Activated CD4-positive, CD25-positive, alpha-beta regulatory T cell treated with anti-CD3 and anti-CD28 coated beads, Interleukin-2, amount 50 U/mL, for 24 hours (primary cell): ENCODE measurements at regions not wholly inside any gene's neighbourhood (a gene's known extent, or its start where the extent isn't known, plus 50 kb on each side); places are given as distances from the start of the nearest gene placed in this dataset.

Source experiments
- ATAC-seq, 2 donors: fragments of 150-1000 bp; cut with Tn5 transposase; one replicate each; pipeline ENCODE4 v1.10.0; 2021; ENCODE audit warnings: mild to moderate bottlenecking in 1 of 2, moderate library complexity in 1 of 2

DNA sequence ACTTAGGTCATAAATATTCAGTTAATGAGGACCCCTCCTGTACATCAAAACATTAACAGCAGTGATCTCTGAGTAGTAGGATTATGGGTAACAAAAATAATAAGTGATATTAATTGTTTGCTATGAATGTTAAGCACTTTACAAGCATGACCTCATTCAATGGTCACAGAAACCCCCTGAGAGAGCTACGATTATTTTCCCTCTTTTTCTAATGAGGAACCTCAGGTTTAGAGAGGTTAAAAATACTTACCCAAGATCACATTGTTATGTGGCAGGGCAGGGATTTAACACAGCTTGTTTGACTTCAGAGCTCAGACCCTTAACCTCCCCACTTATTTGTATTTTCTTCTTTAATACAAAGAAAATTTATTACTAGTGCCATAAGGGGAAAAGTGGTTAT is 228.2 kb downstream of the TBL1XR1 start:
- ATAC-seq = no peak

DNA sequence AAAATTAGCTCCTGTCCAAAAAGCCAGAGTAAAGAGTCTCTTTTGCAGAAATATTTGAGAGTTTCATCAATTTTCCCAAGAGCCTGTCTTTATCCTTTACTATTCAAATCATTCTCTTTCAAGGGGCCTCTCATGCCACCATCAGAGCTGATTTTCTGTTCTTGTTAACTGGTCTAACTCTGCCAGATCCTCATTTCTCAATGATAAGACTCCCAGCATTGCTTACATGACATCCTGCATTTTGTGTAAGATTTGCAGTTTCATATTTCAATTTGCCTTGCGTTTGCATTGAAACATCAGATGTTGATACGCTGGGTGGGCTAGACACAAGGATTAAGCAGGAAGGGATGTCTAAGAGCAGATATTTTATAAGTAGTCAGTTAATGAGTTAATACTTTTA is 228.7 kb downstream of the TBL1XR1 start:
- ATAC-seq = no peak

DNA sequence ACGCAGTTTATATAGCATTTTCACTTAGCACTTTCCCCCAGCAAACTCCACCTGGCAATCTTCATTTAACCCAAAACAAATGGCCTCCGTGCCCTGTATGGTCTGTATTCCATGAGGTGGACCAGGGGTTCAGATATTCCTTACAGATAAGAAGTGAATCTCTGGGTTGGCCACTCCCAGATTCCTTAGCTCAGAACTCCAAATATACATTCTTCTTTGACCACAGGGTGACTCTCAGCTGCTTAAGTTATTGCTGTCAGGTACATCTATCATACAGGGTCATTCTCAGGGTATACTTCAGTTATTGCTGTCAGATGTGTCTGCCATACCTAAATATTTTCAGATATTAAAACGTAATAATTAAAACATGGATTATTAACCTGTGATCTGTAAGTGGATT is 229.8 kb downstream of the TBL1XR1 start:
- no peak for ATAC-seq

DNA sequence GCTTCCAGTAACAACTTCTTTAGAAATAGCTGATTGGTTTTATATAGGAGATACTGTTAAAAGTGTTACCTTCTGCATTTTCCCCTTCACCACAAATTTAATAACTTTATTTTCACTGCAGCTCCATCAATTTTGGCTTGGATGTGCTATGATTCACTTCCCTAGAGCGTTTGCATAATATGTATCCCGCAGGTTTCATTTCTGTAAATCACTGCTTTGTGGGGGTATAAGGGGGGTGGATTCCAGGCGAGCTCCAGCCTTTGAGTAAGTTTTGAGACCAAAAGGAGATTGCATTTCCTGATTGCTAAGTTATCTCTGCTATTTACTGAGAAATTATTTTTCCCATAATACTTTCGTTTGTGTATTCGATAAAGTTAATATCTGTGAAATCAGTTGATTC is 232.6 kb downstream of the TBL1XR1 start:
- no peak for ATAC-seq

DNA sequence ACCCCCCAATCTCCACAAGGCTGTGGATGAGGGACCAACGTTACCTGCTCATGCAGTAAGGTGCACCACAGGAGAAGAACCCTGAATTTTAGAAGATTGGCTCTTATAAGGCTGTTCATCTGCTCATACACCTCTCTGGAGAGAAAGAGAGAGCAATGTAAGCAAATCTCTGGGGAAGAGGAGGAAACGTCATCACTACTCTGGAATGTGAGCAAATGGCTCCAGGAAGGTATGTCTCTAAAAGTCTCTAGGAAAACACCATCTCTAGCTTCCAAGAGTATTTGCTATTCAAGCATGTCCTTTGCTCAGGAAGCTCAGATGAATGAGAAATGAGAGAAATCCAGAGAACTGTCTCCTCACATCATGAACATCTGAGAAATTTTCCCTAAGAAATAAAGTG is 235.4 kb downstream of the TBL1XR1 start:
- no peak for ATAC-seq

DNA sequence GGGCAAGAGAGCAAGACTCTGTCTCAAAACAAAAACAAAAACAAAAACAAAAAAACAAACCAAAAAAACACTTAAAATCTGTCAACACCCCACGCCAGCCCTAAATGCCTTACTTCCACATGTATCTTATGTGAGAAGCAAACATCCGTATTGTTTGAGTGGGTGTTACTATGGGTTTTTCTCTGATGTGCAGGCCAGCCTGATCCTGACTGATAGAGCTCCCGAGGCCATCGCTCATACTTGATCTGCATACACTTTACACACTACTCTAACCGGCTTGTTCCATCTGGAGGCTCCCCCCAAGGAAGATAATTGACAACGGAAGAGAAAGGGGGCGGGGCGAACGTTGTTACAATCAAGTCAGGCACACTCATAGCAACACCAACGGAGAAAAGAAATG is 237.4 kb downstream of the TBL1XR1 start:
- no peak for ATAC-seq

DNA sequence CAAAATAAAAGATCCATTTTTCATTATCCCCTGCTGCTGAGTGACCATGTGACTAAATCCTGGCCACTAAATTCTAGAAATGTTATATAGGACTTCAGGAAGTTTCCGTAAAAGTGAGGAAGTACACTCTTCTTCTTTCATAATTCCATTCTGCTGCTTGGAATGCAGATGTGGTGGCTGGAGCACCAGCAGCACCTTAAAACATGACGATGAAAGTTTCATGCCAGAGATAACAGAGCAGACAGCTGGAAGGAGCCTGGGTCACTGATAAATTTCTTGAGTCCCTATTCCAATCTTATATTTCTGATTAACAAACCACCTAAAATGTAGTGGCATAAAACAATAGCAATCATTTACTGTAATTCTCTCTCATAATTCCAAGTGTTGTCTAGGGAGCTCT is 238.7 kb downstream of the TBL1XR1 start:
- no peak for ATAC-seq

DNA sequence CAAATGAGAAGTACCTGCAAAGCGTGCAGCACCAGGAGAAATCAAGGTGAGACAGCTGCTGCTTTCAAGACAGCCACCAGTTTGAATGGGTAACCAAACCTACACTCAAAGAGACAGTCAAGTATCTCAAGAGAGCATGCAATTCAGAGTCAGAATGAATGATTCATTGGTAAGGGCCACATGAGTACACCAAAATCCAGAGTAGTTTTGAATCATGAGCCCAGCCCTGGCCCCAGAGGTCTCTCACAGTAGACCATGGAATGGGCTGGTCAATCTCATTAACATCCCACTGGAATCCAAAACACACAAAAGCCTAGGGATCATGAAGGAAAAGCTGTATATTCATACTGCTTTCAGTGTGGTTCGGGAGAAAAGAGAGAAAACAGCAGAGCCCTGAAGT is 242.8 kb downstream of the TBL1XR1 start:
- ATAC-seq = no peak

DNA sequence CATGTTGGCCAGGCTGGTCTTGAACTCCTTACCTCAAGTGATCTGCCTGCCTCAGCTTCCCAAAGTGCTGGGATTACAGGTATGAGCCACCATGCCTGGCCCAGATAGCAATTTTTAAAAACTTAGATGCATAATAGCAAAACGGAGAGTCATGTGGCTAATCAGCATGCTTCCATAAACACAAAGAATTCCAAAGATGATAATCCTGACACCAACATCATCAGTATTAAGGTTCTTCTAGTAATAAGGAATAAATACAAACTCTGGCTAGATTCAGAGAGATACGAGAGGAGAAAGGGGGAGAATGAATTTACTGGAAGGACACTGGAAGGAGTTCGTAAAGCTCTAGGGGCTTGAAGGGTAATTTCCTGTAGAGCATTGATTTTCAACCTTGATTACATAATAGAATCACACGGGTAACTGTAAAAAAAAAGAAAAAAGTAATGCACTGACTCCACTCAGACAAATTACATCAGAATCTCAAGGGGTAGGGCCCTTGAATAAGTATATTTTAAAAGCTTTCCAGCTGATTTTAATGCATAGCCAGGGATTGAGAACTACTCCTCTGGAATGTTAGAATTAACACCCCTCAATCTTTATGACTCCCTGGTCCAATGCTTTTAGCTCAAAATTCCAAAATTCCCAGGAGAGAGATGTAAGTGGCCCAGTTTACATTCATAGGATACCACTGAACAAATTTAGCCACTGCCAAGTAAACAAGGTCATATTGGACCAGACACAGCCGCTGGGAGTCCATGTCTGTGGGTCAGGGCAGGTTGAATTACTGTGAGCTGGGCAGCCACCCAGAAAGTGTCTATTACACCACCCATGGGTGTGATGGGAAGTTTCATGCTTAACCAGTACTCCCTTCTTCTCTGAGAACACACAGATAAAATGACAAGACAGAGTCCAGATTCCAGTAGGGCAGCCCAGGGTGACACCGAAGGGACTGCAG is 243.9 kb downstream of the TBL1XR1 start:
- ATAC-seq = no peak

DNA sequence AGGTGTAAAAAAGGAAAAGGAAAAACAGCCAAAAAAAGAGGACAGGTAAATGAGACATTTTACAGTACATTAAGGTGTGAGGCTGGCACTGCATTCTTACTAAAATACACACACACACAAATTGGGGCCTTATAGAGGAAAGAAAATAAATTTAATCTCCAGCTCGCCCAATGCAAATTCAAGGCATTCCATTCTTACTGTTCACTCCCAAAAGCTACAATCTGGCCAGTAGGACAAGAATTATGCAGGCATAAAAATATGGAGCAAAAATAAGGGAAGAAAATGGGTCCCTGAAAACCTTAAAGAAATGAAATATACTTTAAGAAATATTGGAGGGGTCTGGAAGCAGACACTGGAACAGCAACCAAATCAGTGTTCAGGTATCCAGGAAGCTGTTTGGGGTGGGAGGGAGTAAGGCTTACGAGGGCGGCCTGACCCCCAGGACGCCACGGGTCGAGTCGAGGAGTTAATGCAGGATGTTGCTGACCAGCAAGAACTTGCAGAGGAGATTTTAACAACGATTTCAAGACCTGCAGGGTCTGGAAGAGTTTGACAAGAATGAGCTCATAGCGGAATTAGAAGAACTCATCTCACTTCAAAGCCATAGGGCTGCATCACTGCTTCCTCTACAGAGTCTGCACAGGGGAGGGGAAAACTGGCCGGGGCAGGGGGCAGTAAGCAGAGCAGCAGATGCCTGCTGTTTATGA is 245.5 kb downstream of the TBL1XR1 start:
- ATAC-seq = no peak

DNA sequence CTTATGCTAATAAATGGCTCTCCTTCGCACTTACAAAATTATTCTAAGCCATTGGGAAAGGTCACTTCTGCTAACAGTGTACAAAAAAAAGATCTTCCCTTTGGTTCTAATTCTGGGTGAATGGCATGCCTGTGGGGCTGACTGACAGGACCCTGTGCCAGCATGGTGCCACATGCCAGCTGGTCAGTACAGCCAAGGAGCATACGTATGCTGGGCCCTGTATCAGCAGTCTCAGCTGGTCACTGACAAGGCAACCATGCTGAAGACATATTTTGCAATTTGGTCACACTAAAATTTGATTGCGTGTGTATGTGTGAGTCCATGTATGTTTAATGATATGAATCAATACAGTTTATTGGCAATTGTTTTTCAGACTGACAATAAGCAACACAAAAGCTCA is 246.1 kb downstream of the TBL1XR1 start:
- no peak for ATAC-seq

DNA sequence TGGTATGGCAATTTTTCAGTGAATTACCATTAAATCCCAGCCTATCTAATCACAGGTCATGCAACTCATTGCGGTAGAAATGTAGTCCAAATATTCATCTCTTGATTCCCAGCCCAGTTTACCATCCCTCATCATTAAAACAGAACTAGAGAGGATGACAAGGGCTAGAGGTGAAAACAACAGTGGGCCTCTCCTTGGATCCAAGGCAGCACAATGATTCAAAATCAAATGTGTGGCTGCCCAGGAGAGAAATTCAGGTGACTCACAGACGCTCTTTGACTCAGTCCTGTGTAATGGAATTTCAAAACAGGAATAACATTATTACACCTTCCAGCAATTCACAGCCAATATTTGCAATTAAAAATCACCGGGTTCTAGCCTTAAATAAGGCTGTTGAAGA is 246.5 kb downstream of the TBL1XR1 start:
- no peak for ATAC-seq

DNA sequence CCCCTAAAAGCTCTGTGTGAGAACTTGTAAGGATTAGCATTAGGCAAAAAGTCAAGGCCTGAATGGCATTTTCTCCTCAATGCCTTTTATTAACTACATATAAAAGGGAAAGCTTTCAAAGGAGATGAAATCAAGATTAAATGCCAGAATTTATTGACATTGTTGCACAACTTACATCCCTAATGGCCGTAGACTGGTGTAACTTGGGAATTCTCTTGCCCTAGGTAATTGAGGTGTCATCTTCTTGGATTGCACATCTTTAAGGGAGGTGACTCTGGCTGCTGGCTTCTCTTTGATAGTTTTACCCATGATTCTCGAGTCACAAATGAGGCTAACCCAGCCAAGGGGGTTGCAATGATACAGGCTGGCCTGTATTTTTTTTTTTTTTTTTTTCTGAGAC is 249.1 kb downstream of the TBL1XR1 start:
- no peak for ATAC-seq

DNA sequence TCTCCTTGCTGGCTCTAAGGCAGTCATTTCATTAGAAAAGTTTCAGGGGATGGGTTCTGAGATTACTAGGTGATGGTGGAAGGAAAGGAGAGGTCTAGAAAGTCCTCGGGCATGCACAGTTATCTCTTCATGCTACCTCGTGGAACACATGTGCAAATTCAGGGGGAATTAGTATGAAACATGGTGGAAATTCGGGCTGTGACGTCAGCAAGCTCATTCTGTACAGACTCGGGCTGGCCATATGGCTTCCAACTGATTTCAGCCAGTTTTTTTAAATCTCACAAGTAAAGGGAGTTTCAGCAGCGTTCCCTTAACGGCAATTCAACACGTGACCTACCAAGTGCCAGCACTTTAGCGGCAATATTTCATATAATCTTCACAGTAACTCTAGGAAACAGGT is 251.1 kb downstream of the TBL1XR1 start:
- no peak for ATAC-seq

DNA sequence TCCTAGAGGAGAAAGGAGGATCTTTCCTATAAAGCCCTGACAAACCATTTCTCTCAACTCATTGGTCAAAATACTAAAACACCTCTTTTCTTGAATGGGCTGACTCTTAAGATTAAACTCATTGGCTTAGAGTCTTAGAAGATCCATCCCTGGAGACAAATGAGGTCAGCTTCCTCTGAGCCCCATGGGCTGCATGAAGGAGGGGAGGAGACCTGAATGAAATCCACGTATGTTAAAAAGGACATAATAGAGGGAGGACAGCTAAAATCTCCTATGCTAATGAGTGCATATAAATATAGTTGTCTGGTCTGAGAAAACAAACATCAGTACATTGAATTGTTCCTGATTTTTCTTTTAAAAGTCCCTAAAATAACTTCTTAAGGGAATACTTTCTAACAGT is 255.0 kb downstream of the TBL1XR1 start:
- no peak for ATAC-seq

DNA sequence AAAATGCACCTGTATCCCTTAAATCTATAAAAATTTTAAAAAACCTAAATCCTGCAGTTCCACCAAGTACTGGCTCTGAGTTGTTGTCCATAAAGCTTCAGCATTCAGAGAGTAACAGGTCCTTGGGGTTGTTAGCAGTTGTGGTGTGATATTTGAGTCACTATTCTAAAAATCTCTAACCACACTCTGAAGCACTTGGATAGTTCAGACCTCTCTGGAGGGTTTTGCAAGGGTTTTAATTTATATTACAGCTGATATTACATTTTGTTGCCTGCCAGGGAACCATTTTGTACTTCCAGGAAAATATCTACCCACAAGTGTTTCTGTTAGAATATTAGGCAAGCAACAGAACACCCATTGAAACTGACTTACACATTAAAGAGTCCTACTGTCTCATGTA is 255.6 kb downstream of the TBL1XR1 start:
- no peak for ATAC-seq

DNA sequence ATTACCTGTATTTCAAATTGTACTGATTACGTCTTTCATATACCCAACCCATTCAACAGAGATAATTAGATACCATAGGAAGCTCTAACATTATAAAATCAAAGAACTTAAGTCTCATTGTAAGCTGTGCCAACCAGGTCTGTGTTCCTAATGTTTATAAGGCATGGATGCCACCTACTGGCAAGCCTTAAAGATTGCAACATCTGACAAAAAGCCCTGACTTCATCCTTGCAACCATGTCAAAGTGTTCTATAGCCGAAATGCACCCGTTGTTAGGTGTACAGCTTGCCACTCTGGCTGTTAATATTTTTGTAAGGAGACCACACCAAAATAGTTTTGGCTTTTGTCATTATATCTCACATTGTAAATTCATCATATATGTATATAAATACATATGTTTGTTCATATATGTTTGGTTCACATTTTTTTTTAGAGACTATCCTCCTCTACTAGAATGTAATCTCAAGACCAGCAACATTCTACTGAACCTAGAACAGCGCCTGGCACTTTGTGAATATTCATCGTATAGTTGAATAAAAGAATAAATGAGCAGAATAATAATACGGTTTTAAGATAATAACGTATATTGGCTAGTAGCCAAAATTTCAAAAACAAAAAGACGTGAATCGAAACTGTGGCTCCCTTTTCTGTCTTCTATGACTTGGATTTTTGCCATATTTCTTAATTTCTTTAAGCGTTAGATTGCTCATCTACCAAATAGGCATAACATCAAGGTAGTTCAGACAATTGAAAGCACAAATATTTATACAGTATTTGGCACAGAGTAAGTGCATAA is 258.1 kb downstream of the TBL1XR1 start:
- peak in 1 of 2 donors; percentile 53 for ATAC-seq

DNA sequence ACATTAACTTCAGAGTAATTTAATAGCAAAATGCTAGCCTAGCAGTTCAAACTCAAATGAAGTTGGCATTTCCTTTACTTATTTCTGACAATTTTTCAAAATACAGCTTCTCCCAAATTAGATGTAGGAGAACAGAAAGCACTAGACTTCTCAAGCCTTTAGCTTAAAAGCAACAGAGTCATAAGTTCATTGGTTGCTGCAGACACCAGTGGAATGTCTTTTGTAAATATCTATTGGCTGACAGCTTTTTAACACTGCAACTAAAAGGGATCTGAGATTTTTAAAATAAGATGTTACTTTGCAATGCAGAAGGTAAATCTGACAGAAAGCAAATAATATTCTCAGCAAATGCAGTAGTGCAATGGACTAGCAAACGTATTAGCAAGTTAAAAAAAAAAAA is 259.3 kb downstream of the TBL1XR1 start:
- no peak for ATAC-seq

DNA sequence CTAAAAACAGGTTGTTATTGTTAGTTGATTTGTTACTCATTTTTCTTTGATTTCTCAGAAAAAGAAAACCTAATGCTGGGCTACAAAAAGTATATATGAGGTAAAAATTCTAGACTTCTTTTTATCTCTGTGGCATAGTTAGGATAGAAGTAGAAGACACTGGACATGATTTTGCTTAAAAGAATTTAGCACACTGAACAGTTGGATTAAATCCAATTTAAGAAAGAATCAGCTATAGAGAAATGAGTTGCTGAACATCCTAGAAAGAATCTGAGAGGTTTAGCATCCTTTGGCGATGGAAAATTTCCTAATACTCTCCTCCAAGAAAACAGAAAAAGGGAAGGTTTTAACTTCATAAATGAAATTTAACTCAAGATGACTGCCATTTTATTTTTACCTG is 259.7 kb downstream of the TBL1XR1 start:
- ATAC-seq = no peak

DNA sequence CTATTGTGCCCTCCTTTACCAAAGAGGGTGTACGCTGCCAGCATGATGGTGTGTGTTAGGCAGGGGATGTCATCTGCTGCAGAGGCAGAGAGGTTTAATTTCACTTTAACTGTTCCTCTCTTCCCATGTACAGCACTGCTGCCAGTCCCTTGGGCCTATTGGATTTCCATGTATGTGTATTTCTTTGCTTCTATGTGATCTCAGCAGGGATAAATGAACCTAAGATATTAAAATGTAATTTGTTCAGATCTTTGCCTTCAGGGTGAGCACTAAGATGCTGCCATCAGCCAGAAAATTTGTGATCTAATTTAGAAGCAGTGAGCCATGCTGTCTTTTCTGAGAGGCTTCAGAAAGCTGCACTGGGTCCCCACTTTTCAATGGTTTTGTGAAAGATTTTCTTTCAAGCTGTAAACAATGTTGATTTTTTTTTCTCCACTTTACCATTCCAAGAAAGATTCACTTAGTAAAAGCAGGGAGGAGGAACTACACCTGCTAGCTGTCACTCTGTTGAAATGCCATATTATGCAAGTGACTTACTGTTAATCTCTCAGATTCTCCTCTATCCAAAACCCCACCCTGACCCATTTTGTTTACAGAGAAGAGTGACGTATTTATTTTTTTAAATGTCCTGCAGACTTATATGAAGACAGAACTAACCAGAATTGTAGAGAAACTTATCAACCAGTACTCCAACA is 261.9 kb downstream of the TBL1XR1 start:
- ATAC-seq = no peak

DNA sequence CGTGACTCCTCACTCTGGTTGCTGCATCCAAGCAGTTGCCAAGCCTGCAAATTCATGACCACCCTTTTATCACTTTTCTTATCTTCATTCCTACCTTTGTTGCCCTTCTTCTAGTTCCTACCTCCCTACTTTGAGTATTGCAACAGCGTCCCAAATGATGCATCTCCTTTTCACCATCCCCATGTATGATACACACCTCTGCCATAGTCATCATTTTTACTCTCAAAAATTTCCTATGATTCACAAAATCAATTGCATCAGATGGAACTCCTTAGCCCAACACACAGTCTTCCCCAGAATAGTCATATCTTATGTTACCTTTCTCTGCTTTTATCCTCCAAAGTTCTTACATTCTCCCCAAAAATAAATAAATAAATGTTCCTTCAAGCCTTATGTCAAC is 262.6 kb downstream of the TBL1XR1 start:
- ATAC-seq = no peak

DNA sequence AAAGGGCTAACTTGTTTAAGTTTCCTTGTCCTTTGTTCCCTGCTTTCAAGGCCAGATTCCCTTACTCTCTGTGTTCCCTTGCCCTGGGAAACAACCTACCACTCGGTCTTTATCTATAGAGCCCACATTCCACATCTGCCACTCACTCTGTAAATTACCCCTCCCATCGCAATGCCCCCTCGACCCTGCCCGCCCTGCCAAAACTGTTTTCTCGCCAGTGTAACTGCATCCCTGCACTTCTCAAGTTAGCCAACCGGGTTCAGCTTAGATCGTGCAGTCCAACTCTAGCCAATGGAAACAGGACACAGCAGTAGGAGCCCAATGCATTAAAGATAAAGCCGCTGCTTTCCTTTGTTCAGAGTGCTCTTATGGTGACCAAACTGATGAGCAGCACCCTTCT is 263.6 kb downstream of the TBL1XR1 start:
- no peak for ATAC-seq

DNA sequence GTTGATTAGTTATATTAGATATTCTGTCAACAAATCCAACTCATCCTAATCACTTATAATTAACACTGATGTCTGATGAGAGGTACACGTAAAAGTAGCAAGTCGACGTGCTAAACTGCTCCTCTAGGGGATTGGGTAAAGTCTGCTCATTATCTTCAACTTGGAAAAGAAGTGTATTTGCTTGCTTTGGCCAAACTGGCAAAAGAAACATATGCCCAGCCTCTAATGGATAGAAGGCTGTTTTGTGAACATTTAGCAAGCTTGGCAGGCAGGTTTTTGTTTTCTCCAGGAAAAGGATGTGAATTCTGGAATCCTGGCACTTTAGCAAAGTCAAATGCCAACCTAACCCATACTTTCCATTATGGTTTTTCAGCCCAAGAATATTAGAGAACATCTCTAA is 264.8 kb downstream of the TBL1XR1 start:
- no peak for ATAC-seq
